ENCODE measurements at regions not wholly inside any gene's neighbourhood (a gene's known extent, or its start where the extent isn't known, plus 50 kb on each side); places are given as distances from the start of the nearest gene placed in this dataset.
A peak's percentile ranks its signal among the peaks of the same experiment; 100 is the strongest.
"Not testable (repeated sequence)": the region's sequence is repeated elsewhere in the genome, so short reads cannot be mapped to it uniquely, and the experiment has no call there.

DNA sequence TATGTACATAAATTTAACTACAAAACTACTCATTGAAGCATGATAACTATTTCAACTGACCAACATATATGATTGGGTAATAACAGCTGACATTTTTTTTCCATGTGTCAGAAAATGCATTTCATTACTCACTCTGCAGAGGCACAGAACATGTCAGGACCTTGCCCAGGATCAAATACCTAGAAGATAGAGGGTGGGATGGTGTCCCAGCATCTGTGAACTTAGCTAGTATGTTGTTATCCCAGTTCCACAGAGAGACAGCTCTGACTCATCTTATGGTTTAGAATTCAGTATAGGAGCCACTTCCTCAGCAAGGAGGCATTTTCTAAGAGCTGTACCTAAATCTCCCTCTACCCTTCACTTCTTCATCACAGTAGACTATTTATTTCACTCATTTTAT, 1198.6 kb upstream of the ACO1 start:
- no peak overlapping the region for H3K4me2 ChIP-seq
- no peak overlapping the region for H3K4me3 ChIP-seq
- H3K27ac ChIP-seq, result no peak overlapping the region
- H3F3A ChIP-seq (ENCODE audit: low read depth), result no peaks in the 10 kb centered on the region
- Mint-ChIP-seq H3K4me1 (no peaks in the 10 kb centered on the region), H3K27ac (no peak overlapping the region), H3K4me3 (no peak overlapping the region), H3K36me3 (no peaks in the 10 kb centered on the region), H3K9me3 (no peaks in the 10 kb centered on the region), H3K27me3 (ENCODE audit: insufficient read depth, low read depth) (no peaks in the 10 kb centered on the region)
- H3K9me3 ChIP-seq (ENCODE audit: low read depth), result no peaks in the 10 kb centered on the region
- no peak overlapping the region for H3K9ac ChIP-seq
- H2AFZ ChIP-seq (replicated peaks), result no peak overlapping the region
- no peaks in the 10 kb centered on the region for H3K36me3 ChIP-seq
- no peaks in the 10 kb centered on the region for H3K27me3 ChIP-seq
- no peaks in the 10 kb centered on the region for H3K79me2 ChIP-seq (ENCODE audit: low read depth)
- DNase-seq (ENCODE audit: low spot score), result no peak
- TF ChIP-seq EZH2phosphoT487 (IDR thresholded peaks at IDR 0.05), result no peak
- TF ChIP-seq EZH2 (IDR thresholded peaks at IDR 0.05), result no peak
- TF ChIP-seq, protein P1, sequence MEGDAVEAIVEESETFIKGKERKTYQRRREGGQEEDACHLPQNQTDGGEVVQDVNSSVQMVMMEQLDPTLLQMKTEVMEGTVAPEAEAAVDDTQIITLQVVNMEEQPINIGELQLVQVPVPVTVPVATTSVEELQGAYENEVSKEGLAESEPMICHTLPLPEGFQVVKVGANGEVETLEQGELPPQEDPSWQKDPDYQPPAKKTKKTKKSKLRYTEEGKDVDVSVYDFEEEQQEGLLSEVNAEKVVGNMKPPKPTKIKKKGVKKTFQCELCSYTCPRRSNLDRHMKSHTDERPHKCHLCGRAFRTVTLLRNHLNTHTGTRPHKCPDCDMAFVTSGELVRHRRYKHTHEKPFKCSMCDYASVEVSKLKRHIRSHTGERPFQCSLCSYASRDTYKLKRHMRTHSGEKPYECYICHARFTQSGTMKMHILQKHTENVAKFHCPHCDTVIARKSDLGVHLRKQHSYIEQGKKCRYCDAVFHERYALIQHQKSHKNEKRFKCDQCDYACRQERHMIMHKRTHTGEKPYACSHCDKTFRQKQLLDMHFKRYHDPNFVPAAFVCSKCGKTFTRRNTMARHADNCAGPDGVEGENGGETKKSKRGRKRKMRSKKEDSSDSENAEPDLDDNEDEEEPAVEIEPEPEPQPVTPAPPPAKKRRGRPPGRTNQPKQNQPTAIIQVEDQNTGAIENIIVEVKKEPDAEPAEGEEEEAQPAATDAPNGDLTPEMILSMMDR (IDR thresholded peaks at IDR 0.05), result no peak
- H3K4me1 ChIP-seq, result no peaks in the 10 kb centered on the region
- no peaks in the 10 kb centered on the region for H4K20me1 ChIP-seq (ENCODE audit: low read depth)

DNA sequence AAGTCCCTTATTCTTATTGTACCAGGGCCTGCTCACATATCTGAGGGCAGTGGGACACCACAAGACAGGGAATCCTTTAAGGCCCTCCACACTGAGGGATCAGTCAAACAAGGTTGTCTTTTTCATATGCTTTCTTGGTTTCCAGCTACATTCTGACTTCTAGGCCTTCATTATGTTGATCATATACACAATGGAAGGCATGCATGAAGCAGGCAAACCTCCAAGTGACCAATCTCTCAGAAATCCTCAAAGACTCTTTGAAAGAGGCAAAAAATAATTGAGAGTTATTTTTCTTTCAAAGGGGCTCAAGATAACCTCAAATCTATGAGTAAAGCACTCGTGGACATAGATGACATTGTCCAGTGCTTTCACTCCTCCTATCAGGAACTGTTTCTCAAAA, 1195.9 kb upstream of the ACO1 start:
- H3K4me3 ChIP-seq, result no peak overlapping the region
- H3K36me3 Mint-ChIP-seq, result no peaks in the 10 kb centered on the region
- H3K79me2 ChIP-seq (ENCODE audit: low read depth), result no peaks in the 10 kb centered on the region
- H3F3A ChIP-seq (ENCODE audit: low read depth), result no peaks in the 10 kb centered on the region
- no peak overlapping the region for H3K9ac ChIP-seq
- no peak overlapping the region for H2AFZ ChIP-seq (replicated peaks)
- no peaks in the 10 kb centered on the region for H3K27me3 ChIP-seq
- H4K20me1 ChIP-seq (ENCODE audit: low read depth), result no peaks in the 10 kb centered on the region
- no peak overlapping the region for H3K27ac Mint-ChIP-seq
- no peaks in the 10 kb centered on the region for H3K4me1 Mint-ChIP-seq
- H3K4me3 Mint-ChIP-seq, result no peak overlapping the region
- H3K9me3 ChIP-seq (ENCODE audit: low read depth), result no peaks in the 10 kb centered on the region
- H3K27me3 Mint-ChIP-seq (ENCODE audit: insufficient read depth, low read depth), result no peaks in the 10 kb centered on the region
- DNase-seq (ENCODE audit: low spot score), result no peak
- H3K36me3 ChIP-seq, result no peaks in the 10 kb centered on the region
- H3K4me1 ChIP-seq, result no peaks in the 10 kb centered on the region
- H3K27ac ChIP-seq, result no peak overlapping the region
- no peak overlapping the region for H3K4me2 ChIP-seq
- no peak for TF ChIP-seq EZH2phosphoT487 (IDR thresholded peaks at IDR 0.05)
- TF ChIP-seq EZH2 (IDR thresholded peaks at IDR 0.05), result no peak
- TF ChIP-seq, protein P1 (IDR thresholded peaks at IDR 0.05), result no peak
- no peaks in the 10 kb centered on the region for H3K9me3 Mint-ChIP-seq

DNA sequence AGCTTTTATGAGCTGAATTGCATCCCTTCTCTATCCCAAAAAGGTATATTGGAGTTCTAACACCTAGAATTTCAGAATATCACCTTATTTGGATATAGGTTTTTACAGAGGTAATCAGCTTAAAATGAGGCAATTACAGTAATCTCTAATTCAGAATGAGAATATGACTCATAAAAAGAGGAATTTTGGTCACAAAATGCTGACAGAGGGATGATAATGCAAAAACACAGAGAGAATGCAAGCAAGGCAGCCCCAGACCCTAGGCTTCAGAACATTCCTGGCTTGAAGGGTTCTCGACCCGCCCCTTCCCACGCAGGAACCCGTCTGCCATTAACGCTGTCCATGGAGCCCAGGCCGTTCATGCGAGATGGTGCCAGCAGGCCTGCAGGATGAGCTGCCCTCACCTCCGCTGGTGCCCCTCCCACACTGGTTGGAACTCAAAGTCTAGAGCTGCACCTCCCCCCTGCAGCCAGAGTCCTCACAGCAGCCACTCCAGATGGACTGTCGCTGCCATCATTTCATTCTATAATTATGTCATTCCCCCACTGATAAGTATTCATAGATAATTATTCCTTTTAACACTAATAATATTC, 1173.4 kb upstream of the ACO1 start:
- no peaks in the 10 kb centered on the region for H3K79me2 ChIP-seq (ENCODE audit: low read depth)
- H3K4me2 ChIP-seq, result no peak overlapping the region
- H4K20me1 ChIP-seq (ENCODE audit: low read depth), result no peaks in the 10 kb centered on the region
- H3K4me1 Mint-ChIP-seq, result no peaks in the 10 kb centered on the region
- H3K4me3 ChIP-seq, result no peak overlapping the region
- H2AFZ ChIP-seq (replicated peaks), result no peak overlapping the region
- no peak overlapping the region for H3K4me3 Mint-ChIP-seq
- no peaks in the 10 kb centered on the region for H3F3A ChIP-seq (ENCODE audit: low read depth)
- H3K36me3 Mint-ChIP-seq, result no peaks in the 10 kb centered on the region
- TF ChIP-seq, protein P1 (IDR thresholded peaks at IDR 0.05), result no peak
- TF ChIP-seq EZH2phosphoT487 (IDR thresholded peaks at IDR 0.05), result no peak
- H3K9me3 Mint-ChIP-seq, result no peaks in the 10 kb centered on the region
- H3K9me3 ChIP-seq (ENCODE audit: low read depth), result no peaks in the 10 kb centered on the region
- no peak overlapping the region for H3K27ac Mint-ChIP-seq
- H3K36me3 ChIP-seq, result no peaks in the 10 kb centered on the region
- H3K27me3 Mint-ChIP-seq (ENCODE audit: insufficient read depth, low read depth), result peaks cover 2% of the 10 kb centered on the region
- no peaks in the 10 kb centered on the region for H3K4me1 ChIP-seq
- H3K27me3 ChIP-seq, result no peaks in the 10 kb centered on the region
- no peak overlapping the region for H3K27ac ChIP-seq
- peak; percentile 10 for DNase-seq (ENCODE audit: low spot score)
- no peak overlapping the region for H3K9ac ChIP-seq

DNA sequence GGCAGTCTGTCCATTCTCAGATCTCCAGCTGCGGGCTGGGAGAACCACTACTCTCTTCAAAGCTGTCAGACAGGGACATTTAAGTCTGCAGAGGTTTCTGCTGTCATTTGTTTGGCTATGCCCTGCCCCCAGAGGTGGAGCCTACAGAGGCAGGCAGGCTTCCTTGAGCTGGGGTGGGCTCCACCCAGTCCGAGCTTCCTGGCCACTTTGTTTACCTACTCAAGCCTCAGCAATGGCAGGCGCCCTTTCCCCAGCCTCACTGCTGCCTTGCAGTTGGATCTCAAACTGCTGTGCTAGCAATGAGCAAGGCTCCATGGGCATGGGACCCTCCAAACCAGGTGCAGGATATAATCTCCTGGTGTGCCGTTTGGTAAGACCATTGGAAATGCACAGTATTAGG, 1154.5 kb upstream of the ACO1 start:
- H4K20me1 ChIP-seq (ENCODE audit: low read depth); H3K4me1 ChIP-seq; H3K4me3 ChIP-seq; H3K27ac Mint-ChIP-seq; H3K4me1 Mint-ChIP-seq; H2AFZ ChIP-seq (replicated peaks); H3K9me3 ChIP-seq (ENCODE audit: low read depth); H3K79me2 ChIP-seq (ENCODE audit: low read depth); H3K36me3 ChIP-seq; H3K9ac ChIP-seq; H3K27me3 Mint-ChIP-seq (ENCODE audit: insufficient read depth, low read depth); H3K4me3 Mint-ChIP-seq; DNase-seq (ENCODE audit: low spot score); H3K27ac ChIP-seq; H3K36me3 Mint-ChIP-seq; H3K27me3 ChIP-seq; H3K4me2 ChIP-seq; H3F3A ChIP-seq (ENCODE audit: low read depth): not testable (repeated sequence)
- H3K9me3 Mint-ChIP-seq, result peaks cover 18% of the 10 kb centered on the region

Data from neural progenitor cell (in vitro differentiated cells).